OCI-LY1 (cell line): ENCODE measurements at regions not wholly inside any gene's neighbourhood (a gene's known extent, or its start where the extent isn't known, plus 50 kb on each side); places are given as distances from the start of the nearest gene placed in this dataset.

Experiments
- EZH2 ChIP-seq: fragments of 200-600 bp; sonication (generic), shearing (Covaris generic); IDR thresholded peaks from 2 replicates; pipeline ENCODE4 v1.8.0; 2017; ENCODE audit warnings: borderline replicate concordance, mixed run types, mild to moderate bottlenecking, antibody characterized with exemption, low read length, moderate library complexity, mixed read lengths
- TF ChIP-seq, protein P1 (sequence below): fragments of 200-600 bp; sonication (generic), shearing (Covaris generic); IDR thresholded peaks from 2 replicates; pipeline ENCODE4 v1.5.1; 2017; ENCODE audit warnings: mild to moderate bottlenecking, antibody characterized with exemption, low read length, moderate library complexity, mixed read lengths

DNA sequence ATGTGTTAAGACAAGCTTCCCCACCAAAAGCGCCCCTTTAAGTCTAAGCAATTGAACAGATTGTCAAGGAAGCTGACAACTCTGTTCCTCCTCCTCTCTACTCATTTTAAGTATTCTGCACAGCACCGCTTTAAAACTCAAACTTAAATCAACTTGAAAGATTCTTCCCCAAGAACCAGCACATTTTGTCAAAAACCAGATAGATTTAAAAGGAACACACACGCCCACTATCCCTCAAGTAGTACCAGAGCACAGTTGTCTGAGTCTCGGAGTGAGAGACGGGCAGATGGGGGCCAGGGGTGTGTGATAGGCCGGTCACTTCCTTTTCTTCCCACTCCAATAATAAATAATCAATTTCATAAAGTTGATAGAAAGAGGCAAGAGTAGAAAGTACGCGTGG lies 67.7 kb upstream of the POU3F3 start:
- TF ChIP-seq, protein P1, sequence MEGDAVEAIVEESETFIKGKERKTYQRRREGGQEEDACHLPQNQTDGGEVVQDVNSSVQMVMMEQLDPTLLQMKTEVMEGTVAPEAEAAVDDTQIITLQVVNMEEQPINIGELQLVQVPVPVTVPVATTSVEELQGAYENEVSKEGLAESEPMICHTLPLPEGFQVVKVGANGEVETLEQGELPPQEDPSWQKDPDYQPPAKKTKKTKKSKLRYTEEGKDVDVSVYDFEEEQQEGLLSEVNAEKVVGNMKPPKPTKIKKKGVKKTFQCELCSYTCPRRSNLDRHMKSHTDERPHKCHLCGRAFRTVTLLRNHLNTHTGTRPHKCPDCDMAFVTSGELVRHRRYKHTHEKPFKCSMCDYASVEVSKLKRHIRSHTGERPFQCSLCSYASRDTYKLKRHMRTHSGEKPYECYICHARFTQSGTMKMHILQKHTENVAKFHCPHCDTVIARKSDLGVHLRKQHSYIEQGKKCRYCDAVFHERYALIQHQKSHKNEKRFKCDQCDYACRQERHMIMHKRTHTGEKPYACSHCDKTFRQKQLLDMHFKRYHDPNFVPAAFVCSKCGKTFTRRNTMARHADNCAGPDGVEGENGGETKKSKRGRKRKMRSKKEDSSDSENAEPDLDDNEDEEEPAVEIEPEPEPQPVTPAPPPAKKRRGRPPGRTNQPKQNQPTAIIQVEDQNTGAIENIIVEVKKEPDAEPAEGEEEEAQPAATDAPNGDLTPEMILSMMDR = no peak
- TF ChIP-seq EZH2 = no peak
